ENCODE measurements at regions not wholly inside any gene's neighbourhood (a gene's known extent, or its start where the extent isn't known, plus 50 kb on each side); places are given as distances from the start of the nearest gene placed in this dataset.

DNA sequence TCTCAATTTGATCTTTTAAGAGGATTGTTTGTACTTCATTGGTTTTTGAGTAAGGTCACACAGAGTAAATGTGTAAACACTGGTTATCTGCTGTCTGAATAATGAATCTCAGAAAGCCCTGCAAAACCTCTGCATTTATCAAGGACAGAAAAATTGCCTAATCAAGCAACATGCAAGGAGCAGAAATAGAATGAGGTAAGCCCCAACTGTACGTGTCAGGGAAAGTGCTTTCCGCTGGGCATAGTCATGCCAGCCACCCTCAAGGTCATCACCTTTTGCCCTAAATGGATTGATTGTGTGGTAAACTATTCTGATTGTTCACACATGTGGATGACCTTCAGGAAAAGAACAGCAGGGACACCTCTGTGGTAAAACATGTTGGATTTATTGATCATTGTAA, 376.9 kb upstream of the KCNN2 start:
- no peak overlapping the region for H2BK12ac ChIP-seq (ENCODE audit: insufficient read length, low read depth, low read length)
- no peak overlapping the region for H3K4ac ChIP-seq (ENCODE audit: low read depth, low read length)
- H3K79me2 ChIP-seq (ENCODE audit: insufficient read depth, low read length), result no peaks in the 10 kb centered on the region
- H3K23ac ChIP-seq (ENCODE audit: insufficient read length, low read depth, low read length), result no peak overlapping the region
- no peak overlapping the region for H2BK15ac ChIP-seq (ENCODE audit: low read depth, low read length)
- H3K14ac ChIP-seq (ENCODE audit: insufficient read depth, low read length), result no peak overlapping the region
- no peak overlapping the region for H3T11ph ChIP-seq (ENCODE audit: low read length)
- no peak for DNase-seq
- no peak overlapping the region for H3K56ac ChIP-seq (ENCODE audit: insufficient read length, low read depth, low read length)
- H2BK5ac ChIP-seq (ENCODE audit: insufficient read length, low read length), result no peak overlapping the region
- H4K20me1 ChIP-seq (ENCODE audit: control insufficient read depth, insufficient read depth, insufficient read length), result no peaks in the 10 kb centered on the region
- TF ChIP-seq CTCF (conservative IDR thresholded peaks at IDR 0.05), result no peak
- H3K79me1 ChIP-seq (ENCODE audit: insufficient read depth, low read depth, low read length, poor library complexity, severe bottlenecking), result no peaks in the 10 kb centered on the region
- no peak overlapping the region for H2AK5ac ChIP-seq (ENCODE audit: insufficient read length, low read length)
- no peak overlapping the region for H4K5ac ChIP-seq (ENCODE audit: insufficient read length, low read depth, low read length)
- H3K23me2 ChIP-seq (ENCODE audit: insufficient read length, low read depth, low read length, poor library complexity, severe bottlenecking), result no peaks in the 10 kb centered on the region
- Mint-ChIP-seq H3K27ac (no peak overlapping the region), H3K4me1 (no peaks in the 10 kb centered on the region), H3K9me3 (no peaks in the 10 kb centered on the region), H3K4me3 (no peak overlapping the region), H3K27me3 (ENCODE audit: low read depth) (no peaks in the 10 kb centered on the region), H3K36me3 (ENCODE audit: insufficient read depth in 1 of 3, low read depth in 3 of 3) (no peaks in the 10 kb centered on the region)
- no peak overlapping the region for H3K4me2 ChIP-seq (ENCODE audit: insufficient read depth, insufficient read length, low read length)
- H3K18ac ChIP-seq (ENCODE audit: insufficient read length, low read depth, low read length), result no peak overlapping the region
- H3K27me3 ChIP-seq (ENCODE audit: insufficient read depth, low read length), result no peaks in the 10 kb centered on the region
- no CpG with 5 or more reads among the region's 2 CpGs for WGBS (ENCODE audit: extremely low coverage, insufficient read length, low lambda C conversion rate)
- no peak overlapping the region for H4K8ac ChIP-seq (replicated peaks; ENCODE audit: insufficient read length, low read depth, low read length)
- no peaks in the 10 kb centered on the region for H3K9me3 ChIP-seq (ENCODE audit: control insufficient read depth, low read depth, low read length)
- H2AFZ ChIP-seq (ENCODE audit: low read length), result no peak overlapping the region
- no peak overlapping the region for H4K91ac ChIP-seq (ENCODE audit: insufficient read length, low read depth, low read length)
- H3K4me1 ChIP-seq (ENCODE audit: insufficient read depth, low read length), result no peaks in the 10 kb centered on the region
- H3K9ac ChIP-seq (ENCODE audit: extremely low read depth, insufficient read length, low read length), result no peak overlapping the region
- H2BK120ac ChIP-seq (ENCODE audit: low read depth, low read length, poor library complexity, severe bottlenecking), result no peak overlapping the region
- no peak overlapping the region for H2BK20ac ChIP-seq (ENCODE audit: low read depth, low read length, poor library complexity, severe bottlenecking)
- no peak overlapping the region for H3K27ac ChIP-seq (ENCODE audit: insufficient read length, low read depth, low read length)
